ENCODE measurements at regions not wholly inside any gene's neighbourhood (a gene's known extent, or its start where the extent isn't known, plus 50 kb on each side); places are given as distances from the start of the nearest gene placed in this dataset.

DNA sequence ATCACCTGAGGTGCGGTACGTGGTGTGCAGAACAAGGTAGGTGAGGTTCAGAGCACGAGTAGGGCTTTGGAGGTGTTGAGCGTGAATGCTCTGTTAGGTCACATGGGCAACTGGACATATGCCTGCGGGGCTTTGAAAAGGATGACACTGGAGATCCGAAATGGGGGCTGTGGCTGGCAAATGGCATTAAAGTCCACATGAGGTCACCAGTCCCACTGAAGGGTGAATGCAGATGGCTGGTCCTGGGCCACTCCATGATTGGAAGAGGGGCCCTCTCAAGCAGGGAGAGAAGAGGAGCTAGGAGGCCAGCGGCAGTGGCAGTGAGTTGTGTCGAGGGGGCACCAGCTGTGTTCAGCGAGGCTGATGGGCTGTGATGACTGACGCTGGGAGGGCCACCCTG is 254.9 kb upstream of the SHH start:
- H3K9me1 ChIP-seq (replicated peaks; ENCODE audit: control insufficient read depth, extremely low read depth, insufficient read depth, low read length), result no peaks in the 10 kb centered on the region
- no peaks in the 10 kb centered on the region for H3K79me2 ChIP-seq (ENCODE audit: control insufficient read depth, insufficient read depth, low read length)
- no peak for FAIRE-seq
- H3K4me3 ChIP-seq (replicated peaks in 1 of 3; ENCODE audit: insufficient read depth in 1 of 3, low read depth in 1 of 3, low read length in 3 of 3), result no peak overlapping the region
- H2AFZ ChIP-seq (ENCODE audit: low read depth, low read length), result no peak overlapping the region
- intact Hi-C loops (cut with micrococcal nuclease), result no loop called here
- peaks cover 5% of the 10 kb centered on the region for H3K9me3 ChIP-seq (replicated peaks; ENCODE audit: control insufficient read depth, insufficient read depth, low read length)
- H3K4me1 ChIP-seq (ENCODE audit: control insufficient read depth, extremely low read depth, insufficient read depth, low read length), result no peaks in the 10 kb centered on the region
- H3K4me2 ChIP-seq (ENCODE audit: insufficient read depth, low read length), result no peak overlapping the region
- dilution Hi-C loops (cut with MboI; ENCODE audit: extremely low pct_ligation_motif_present, low sequenced_read_pairs), result no loop called here
- no TSS peak for BruUV-seq (replicated peaks)
- no peaks in the 10 kb centered on the region for H4K20me1 ChIP-seq (replicated peaks; ENCODE audit: control insufficient read depth, extremely low read depth, insufficient read depth, low read length)
- H3K27ac ChIP-seq (ENCODE audit: insufficient read depth, low read depth, low read length), result no peak overlapping the region
- DNase-seq (ENCODE audit: low read depth, low spot score), result no peak
- POLR2A ChIA-PET, result no interaction called here
- H3K9ac ChIP-seq (replicated peaks; ENCODE audit: extremely low read depth, insufficient read depth, low read length), result no peak overlapping the region
- H3K36me3 ChIP-seq (ENCODE audit: control insufficient read depth in 2 of 2, extremely low read depth in 1 of 2, insufficient read depth in 2 of 2, low read length in 2 of 2), result no peaks in the 10 kb centered on the region
- no peaks in the 10 kb centered on the region for H3K27me3 ChIP-seq (ENCODE audit: control insufficient read depth in 2 of 2, insufficient read depth in 2 of 2, low read length in 2 of 2)
- TF ChIP-seq JUN (IDR thresholded peaks at IDR 0.05; ENCODE audit: borderline replicate concordance, insufficient read depth, insufficient read length, low read depth), result no peak
- no peak for TF ChIP-seq EZH2 (IDR thresholded peaks at IDR 0.05; ENCODE audit: borderline replicate concordance, low read depth, low read length, severe bottlenecking)
- TF ChIP-seq, protein P1, sequence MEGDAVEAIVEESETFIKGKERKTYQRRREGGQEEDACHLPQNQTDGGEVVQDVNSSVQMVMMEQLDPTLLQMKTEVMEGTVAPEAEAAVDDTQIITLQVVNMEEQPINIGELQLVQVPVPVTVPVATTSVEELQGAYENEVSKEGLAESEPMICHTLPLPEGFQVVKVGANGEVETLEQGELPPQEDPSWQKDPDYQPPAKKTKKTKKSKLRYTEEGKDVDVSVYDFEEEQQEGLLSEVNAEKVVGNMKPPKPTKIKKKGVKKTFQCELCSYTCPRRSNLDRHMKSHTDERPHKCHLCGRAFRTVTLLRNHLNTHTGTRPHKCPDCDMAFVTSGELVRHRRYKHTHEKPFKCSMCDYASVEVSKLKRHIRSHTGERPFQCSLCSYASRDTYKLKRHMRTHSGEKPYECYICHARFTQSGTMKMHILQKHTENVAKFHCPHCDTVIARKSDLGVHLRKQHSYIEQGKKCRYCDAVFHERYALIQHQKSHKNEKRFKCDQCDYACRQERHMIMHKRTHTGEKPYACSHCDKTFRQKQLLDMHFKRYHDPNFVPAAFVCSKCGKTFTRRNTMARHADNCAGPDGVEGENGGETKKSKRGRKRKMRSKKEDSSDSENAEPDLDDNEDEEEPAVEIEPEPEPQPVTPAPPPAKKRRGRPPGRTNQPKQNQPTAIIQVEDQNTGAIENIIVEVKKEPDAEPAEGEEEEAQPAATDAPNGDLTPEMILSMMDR (IDR thresholded peaks at IDR 0.05; ENCODE audit: extremely low read depth in 1 of 2, insufficient read depth in 1 of 2, low read depth in 1 of 2, low read length in 2 of 2), result no peak
- no peak for TF ChIP-seq POLR2AphosphoS5 (IDR thresholded peaks at IDR 0.05; ENCODE audit: insufficient read depth, low read depth, low read length)
- TF ChIP-seq GATA2 (IDR thresholded peaks at IDR 0.05; ENCODE audit: insufficient read depth, insufficient read length, low read depth, low read length), result no peak
- TF ChIP-seq MYC (IDR thresholded peaks at IDR 0.05; ENCODE audit: low read depth, low read length), result no peak
- no peak for TF ChIP-seq FOS (IDR thresholded peaks at IDR 0.05; ENCODE audit: borderline replicate concordance, insufficient read depth, low read length)
- TF ChIP-seq, protein P2, sequence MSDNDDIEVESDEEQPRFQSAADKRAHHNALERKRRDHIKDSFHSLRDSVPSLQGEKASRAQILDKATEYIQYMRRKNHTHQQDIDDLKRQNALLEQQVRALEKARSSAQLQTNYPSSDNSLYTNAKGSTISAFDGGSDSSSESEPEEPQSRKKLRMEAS (IDR thresholded peaks at IDR 0.05; ENCODE audit: insufficient read depth, insufficient read length), result no peak
- TF ChIP-seq POLR2A (IDR thresholded peaks at IDR 0.05; ENCODE audit: low read depth, low read length), result no peak
- CTCF ChIA-PET, result no interaction called here
